Brain microvascular endothelial cell (primary cell): ENCODE measurements at regions not wholly inside any gene's neighbourhood (a gene's known extent, or its start where the extent isn't known, plus 50 kb on each side); places are given as distances from the start of the nearest gene placed in this dataset.

Experiments used
- DNase-seq: peaks from one replicate; pipeline ENCODE4 v3.0.0-alpha.2; 2020
- H3K27ac ChIP-seq: fragments of 250-450 bp; sonication (Bioruptor Pico); 2 replicates; pipeline ENCODE4 v1.5.1; 2020; ENCODE audit warnings: mild to moderate bottlenecking, moderate library complexity
- H3K27me3 ChIP-seq: fragments of 250-450 bp; sonication (Bioruptor Pico); replicated peaks from 2 replicates; pipeline ENCODE4 v1.5.1; 2020; ENCODE audit warnings: mild to moderate bottlenecking
- H3K36me3 ChIP-seq: fragments of 250-450 bp; sonication (Bioruptor Pico); replicated peaks from 2 replicates; pipeline ENCODE4 v1.5.1; 2020; ENCODE audit warnings: mild to moderate bottlenecking
- H3K4me3 ChIP-seq: 2 replicates; pipeline ENCODE4 v1.5.1; 2011; ENCODE audit warnings: low read depth, mild to moderate bottlenecking, control low read depth, low read length, moderate library complexity
- CTCF ChIP-seq: IDR thresholded peaks from 2 replicates; pipeline ENCODE4 v1.5.1; 2011; ENCODE audit warnings: low read depth, mild to moderate bottlenecking, moderate library complexity, low read length, control low read depth, inconsistent platforms; ENCODE audit errors: missing control alignments
- in situ Hi-C: cut with HindIII; loops from 2 replicates; pipeline ENCODE4 v1.10.0; 2017; ENCODE audit warnings: low sequenced_read_pairs, low pct_ligation_motif_present

GRCh38 chr7:10315881-10316280 is 657.8 kb upstream of the PHF14 start:
- Histone ChIP-seq H3K36me3 (no peaks in the 10 kb centered on the region), H3K27ac (no peak overlapping the region), H3K4me3 (no peak overlapping the region), H3K27me3 (no peaks in the 10 kb centered on the region)
- DNase-seq, result no peak
- in situ Hi-C loops, result no loop called here
- TF ChIP-seq CTCF, result no peak

GRCh38 chr7:10316488-10316887 is 657.2 kb upstream of the PHF14 start:
- H3K36me3 ChIP-seq, result no peaks in the 10 kb centered on the region
- DNase-seq, result no peak
- H3K4me3 ChIP-seq, result no peak overlapping the region
- H3K27ac ChIP-seq, result no peak overlapping the region
- in situ Hi-C loops, result no loop called here
- TF ChIP-seq CTCF, result no peak
- H3K27me3 ChIP-seq, result no peaks in the 10 kb centered on the region

GRCh38 chr7:10325395-10325794 is 648.3 kb upstream of the PHF14 start:
- Histone ChIP-seq H3K4me3 (no peak overlapping the region), H3K36me3 (no peaks in the 10 kb centered on the region), H3K27ac (no peak overlapping the region), H3K27me3 (no peaks in the 10 kb centered on the region)
- TF ChIP-seq CTCF, result no peak
- no peak for DNase-seq
- in situ Hi-C loops, result no loop called here

- in situ Hi-C loops, result no loop called here
These were observed 630.6 kb upstream of the PHF14 start for GRCh38 chr7:10343108-10343507.

GRCh38 chr7:10346032-10346431 is 627.6 kb upstream of the PHF14 start:
- TF ChIP-seq CTCF, result no peak
- DNase-seq, result no peak
- Histone ChIP-seq H3K4me3 (no peak overlapping the region), H3K36me3 (no peaks in the 10 kb centered on the region), H3K27me3 (no peaks in the 10 kb centered on the region), H3K27ac (no peak overlapping the region)
- in situ Hi-C loops, result no loop called here

More at GRCh38 chr7:10343108-10343507, 630.6 kb upstream of the PHF14 start:
- H3K27me3 ChIP-seq, result no peaks in the 10 kb centered on the region
- H3K4me3 ChIP-seq, result no peak overlapping the region
- H3K36me3 ChIP-seq, result no peaks in the 10 kb centered on the region
- no peak for DNase-seq
- TF ChIP-seq CTCF, result no peak
- no peak overlapping the region for H3K27ac ChIP-seq

GRCh38 chr7:10355816-10356215 is 617.9 kb upstream of the PHF14 start:
- TF ChIP-seq CTCF, result no peak
- no peak for DNase-seq
- H3K27ac ChIP-seq, result no peak overlapping the region
- in situ Hi-C loops, result no loop called here
- H3K27me3 ChIP-seq, result no peaks in the 10 kb centered on the region
- no peak overlapping the region for H3K4me3 ChIP-seq
- H3K36me3 ChIP-seq, result no peaks in the 10 kb centered on the region
